ENCODE measurements at regions not wholly inside any gene's neighbourhood (a gene's known extent, or its start where the extent isn't known, plus 50 kb on each side); places are given as distances from the start of the nearest gene placed in this dataset.

- TF ChIP-seq HMGXB4 (CRISPR knock-in tag; IDR thresholded peaks at IDR 0.05; ENCODE audit: borderline replicate concordance), result no peak
- no peak for TF ChIP-seq SREBF2 (IDR thresholded peaks at IDR 0.05)
- TF ChIP-seq CBX8 (IDR thresholded peaks at IDR 0.05), result no peak
- no peak for TF ChIP-seq NPAS2 (CRISPR knock-in tag; IDR thresholded peaks at IDR 0.05; ENCODE audit: borderline replicate concordance)
- TF ChIP-seq MAZ (IDR thresholded peaks at IDR 0.05; ENCODE audit: borderline replicate concordance, low read depth, low read length), result no peak
- no peak for TF ChIP-seq MAFK (IDR thresholded peaks at IDR 0.05; ENCODE audit: partially characterized antibody)
- TF ChIP-seq POLR2A (IDR thresholded peaks at IDR 0.05; ENCODE audit: low read length), result no peak
- no peak for TF ChIP-seq BHLHE40 (IDR thresholded peaks at IDR 0.05; ENCODE audit: low read depth, low read length)
- no peak for TF ChIP-seq ATOH8 (CRISPR knock-in tag; IDR thresholded peaks at IDR 0.05; ENCODE audit: low read depth)
These were observed 387.8 kb downstream of the SEMA3D start (continued) for GRCh38 chr7:84799106-84799505.

- TF ChIP-seq PHF8 (IDR thresholded peaks at IDR 0.05; ENCODE audit: borderline replicate concordance, low read depth) (no peak), JUN (IDR thresholded peaks at IDR 0.05) (no peak), EP300 (IDR thresholded peaks at IDR 0.05) (no peak), ZC3H11A (IDR thresholded peaks at IDR 0.05) (no peak)
- Histone ChIP-seq H3K4me2 (no peak overlapping the region), H3K9me3 (peaks cover 5% of the 10 kb centered on the region; the same call in 1 of the 3 replicates), H3K4me3 (no peak overlapping the region), H3K27ac (no peak overlapping the region), H3K4me1 (no peaks in the 10 kb centered on the region)
- ChIA-PET POLR2A (no interaction called here), CTCF (no interaction called here)
- WGBS (ENCODE audit: missing lambda C conversion rate), result 76% methylated on average over 8 of the region's 8 CpGs
- DNase-seq (ENCODE audit: low read depth in 1 of 2, low spot score in 1 of 2) (no peak), FAIRE-seq (no peak), ATAC-seq (no peak)
These were observed 394.5 kb downstream of the SEMA3D start for GRCh38 chr7:84792231-84792893.

GRCh38 chr7:84790882-84791281 lies 396.0 kb downstream of the SEMA3D start:
- Histone ChIP-seq H3K27ac (no peak overlapping the region), H3K4me1 (no peaks in the 10 kb centered on the region), H3K4me2 (no peak overlapping the region), H3K4me3 (no peak overlapping the region), H3K9me3 (no peaks in the 10 kb centered on the region)
- FAIRE-seq (no peak), ATAC-seq (no peak), DNase-seq (ENCODE audit: low read depth in 1 of 2, low spot score in 1 of 2) (no peak)
- WGBS (ENCODE audit: missing lambda C conversion rate), result 82% methylated on average over 2 of the region's 2 CpGs
- ChIA-PET CTCF (no interaction called here), POLR2A (no interaction called here)
- TF ChIP-seq RFX5 (IDR thresholded peaks at IDR 0.05), result no peak
- no peak for TF ChIP-seq ELK1 (IDR thresholded peaks at IDR 0.05; ENCODE audit: low read depth, low read length)
- no peak for TF ChIP-seq TP53 (CRISPR knock-in tag; IDR thresholded peaks at IDR 0.05)
- no peak for TF ChIP-seq CHD2 (IDR thresholded peaks at IDR 0.05; ENCODE audit: low read length, partially characterized antibody)
- TF ChIP-seq HDAC2 (IDR thresholded peaks at IDR 0.05), result no peak
- no peak for TF ChIP-seq JUN (IDR thresholded peaks at IDR 0.05)
- no peak for TF ChIP-seq BCL3 (IDR thresholded peaks at IDR 0.05)
- TF ChIP-seq FOSB (CRISPR knock-in tag; IDR thresholded peaks at IDR 0.05), result no peak
- no peak for TF ChIP-seq ZSCAN20 (CRISPR knock-in tag; IDR thresholded peaks at IDR 0.05)
- TF ChIP-seq HMGXB4 (CRISPR knock-in tag; IDR thresholded peaks at IDR 0.05; ENCODE audit: borderline replicate concordance), result no peak
